ENCODE measurements at regions not wholly inside any gene's neighbourhood (a gene's known extent, or its start where the extent isn't known, plus 50 kb on each side); places are given as distances from the start of the nearest gene placed in this dataset.

- TF ChIP-seq CTCF (IDR thresholded peaks at IDR 0.05) = no peak
- no peak for TF ChIP-seq MAX (IDR thresholded peaks at IDR 0.05)
- TF ChIP-seq EP300 (IDR thresholded peaks at IDR 0.05) = no peak
Observed at GRCh38 chr3:18252578-18252977, 172.6 kb downstream of the SATB1 start.

All from A549 (cell line).